ENCODE measurements at regions not wholly inside any gene's neighbourhood (a gene's known extent, or its start where the extent isn't known, plus 50 kb on each side); places are given as distances from the start of the nearest gene placed in this dataset.

GRCh38 chr16:26995522-26995921, 71.2 kb upstream of the C16orf82 start:
- no peak for TF ChIP-seq EZH2 (IDR thresholded peaks at IDR 0.05; ENCODE audit: insufficient read depth, poor library complexity, severe bottlenecking)
- no peak for TF ChIP-seq EZH2phosphoT487 (IDR thresholded peaks at IDR 0.05; ENCODE audit: insufficient read depth, low read depth)
